Pulmonary artery endothelial cell (primary cell): ENCODE measurements at regions not wholly inside any gene's neighbourhood (a gene's known extent, or its start where the extent isn't known, plus 50 kb on each side); places are given as distances from the start of the nearest gene placed in this dataset.
"Not testable (repeated sequence)": the region's sequence is repeated elsewhere in the genome, so short reads cannot be mapped to it uniquely, and the experiment has no call there.

Experiments
- DNase-seq: peaks from one replicate; pipeline ENCODE4 v3.0.0-alpha.2; 2011; ENCODE audit warnings: low read depth, low spot score

DNA sequence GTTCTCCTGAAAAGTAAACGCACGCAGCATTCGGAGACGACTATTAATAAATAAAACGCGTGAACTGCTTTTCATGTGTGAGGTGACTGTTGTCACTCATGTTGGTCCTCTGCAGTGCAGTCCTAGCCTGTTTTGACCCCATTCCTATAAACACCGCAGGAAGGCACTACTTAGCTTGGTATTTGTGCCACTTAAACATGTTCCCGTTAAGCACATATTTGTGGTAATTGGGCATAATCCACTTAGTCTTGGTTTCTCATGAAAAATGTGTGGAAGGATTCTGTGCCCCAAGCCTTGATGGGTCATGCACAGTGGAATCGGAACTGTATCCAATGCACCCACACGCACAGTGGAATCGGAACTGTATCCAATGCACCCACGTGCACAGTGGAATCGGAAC lies 313.9 kb downstream of the THBS2 start:
- no peak for DNase-seq

DNA sequence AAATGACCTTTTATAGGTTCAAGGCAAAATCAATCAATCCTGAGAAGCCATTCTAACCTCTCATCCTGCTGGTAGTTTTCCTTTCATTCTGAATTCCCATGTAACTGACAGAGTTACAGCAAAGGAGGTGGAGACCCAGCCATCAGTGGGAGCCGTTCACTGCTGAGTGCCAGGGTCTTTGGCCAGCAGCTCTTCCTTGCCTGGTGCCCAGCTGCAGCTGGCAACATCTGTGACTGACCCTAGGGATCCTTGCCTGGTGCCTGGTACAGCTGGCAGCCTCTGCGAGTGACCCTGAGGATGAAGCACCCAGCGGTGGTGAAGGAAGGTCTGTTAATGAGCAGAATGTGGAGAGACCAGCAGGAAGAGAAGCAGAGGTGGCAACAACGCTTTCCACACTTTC lies 314.6 kb downstream of the THBS2 start:
- DNase-seq, result no peak

- no peak for DNase-seq
Measured at GRCh38 chr6:168938546-168938945, 315.1 kb downstream of the THBS2 start.

DNA sequence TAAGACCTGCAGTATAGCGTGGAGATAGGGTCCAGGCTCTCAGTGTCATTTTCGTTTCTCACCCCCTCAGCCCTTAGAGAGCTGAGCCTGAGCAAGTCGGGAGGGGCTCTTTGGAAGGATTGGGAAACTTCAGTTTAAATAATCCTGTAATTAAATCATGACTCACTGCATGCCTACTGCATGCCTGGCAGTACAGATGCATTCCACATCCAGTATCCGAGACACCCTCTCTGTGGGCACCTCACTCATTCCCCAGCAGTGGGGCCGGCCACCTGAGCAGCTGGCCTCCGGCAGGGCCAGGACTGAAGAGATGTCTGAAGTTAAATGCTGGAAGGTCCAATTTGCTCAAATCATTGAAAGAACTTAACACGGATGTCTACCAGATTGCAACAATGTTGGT lies 316.6 kb downstream of the THBS2 start:
- no peak for DNase-seq

DNA sequence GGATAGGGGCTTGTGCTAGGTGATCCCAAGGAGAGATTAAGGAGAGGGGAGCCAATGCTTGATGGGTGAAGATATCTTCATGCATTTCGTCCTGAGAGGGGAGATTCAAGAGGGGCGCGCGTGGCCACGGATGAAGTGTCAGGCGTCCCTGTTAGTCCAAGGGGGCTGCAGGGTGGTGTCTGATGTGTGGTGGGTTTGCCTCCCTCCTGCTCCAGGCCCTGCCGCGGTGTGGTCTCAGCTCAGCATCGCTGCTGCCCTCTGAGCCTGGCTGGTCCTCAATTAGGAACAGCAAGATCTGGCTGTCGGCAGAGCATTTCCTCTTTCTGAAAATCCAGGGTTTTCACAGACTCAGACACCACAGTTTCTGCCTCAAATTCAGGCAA lies 318.0 kb downstream of the THBS2 start:
- no peak for DNase-seq

DNA sequence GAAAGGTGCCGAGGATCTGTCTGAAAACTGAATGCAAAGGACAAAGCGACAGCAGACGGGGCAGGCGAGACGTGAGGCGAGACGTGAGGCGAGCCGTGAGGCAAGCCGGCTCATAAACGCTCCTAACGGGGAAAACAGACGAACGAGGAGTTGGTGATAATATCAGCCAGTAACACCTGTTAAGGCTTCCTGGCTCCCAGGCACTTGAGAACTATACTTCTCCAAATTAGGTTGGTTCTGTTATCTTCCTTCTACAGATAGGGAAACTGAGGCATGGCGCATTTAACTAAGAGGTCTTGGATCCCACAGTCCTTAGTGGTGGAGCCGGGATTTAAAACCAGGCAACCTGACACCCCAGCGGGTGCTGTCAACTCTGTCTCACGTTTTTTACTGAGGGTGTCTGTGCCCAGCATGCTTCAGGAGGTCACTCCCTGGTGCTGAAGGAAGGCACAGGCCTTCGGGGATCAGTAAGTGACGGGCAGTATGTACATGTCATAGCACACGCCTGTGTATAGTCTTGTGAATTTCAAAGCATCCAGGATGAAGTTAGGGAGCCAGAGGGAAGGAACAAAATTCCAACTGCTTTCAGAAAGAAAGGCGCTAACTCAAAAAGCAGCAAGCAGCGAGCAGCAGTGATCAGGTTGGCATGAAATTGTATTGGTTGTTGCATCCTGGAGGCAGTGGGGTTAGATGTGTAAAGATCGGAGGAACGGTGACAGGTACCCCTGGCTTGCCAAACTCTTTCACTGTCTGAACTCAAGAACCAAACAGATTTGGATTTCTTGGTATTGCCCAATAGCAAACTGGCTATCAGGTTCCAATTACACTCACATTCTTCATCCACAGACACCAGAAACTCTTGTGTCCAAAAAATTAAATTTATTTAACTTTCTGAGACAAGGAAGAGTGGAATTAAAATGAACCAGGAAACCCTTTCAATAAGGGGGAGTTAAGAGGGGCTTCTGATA lies 318.7 kb downstream of the THBS2 start:
- DNase-seq, result no peak

GRCh38 chr6:168932171-168932570 lies 321.5 kb downstream of the THBS2 start:
- DNase-seq, result not testable (repeated sequence)

DNA sequence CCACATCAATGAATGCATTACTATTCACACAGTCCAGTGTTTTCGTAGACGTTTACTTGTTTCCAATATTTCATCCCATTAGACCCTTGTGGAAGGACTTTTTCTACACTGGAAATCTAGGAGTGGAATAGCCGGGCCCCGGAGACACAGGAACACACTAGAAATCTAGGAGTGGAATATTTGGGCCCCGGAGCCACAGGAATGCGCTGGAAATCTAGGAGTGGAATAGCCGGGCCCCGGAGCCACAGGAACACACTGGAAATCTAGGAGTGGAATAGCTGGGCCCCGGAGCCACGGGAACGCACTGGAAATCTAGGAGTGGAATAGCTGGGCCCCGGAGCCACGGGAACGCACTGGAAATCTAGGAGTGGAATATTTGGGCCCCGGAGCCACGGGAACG lies 322.6 kb downstream of the THBS2 start:
- not testable (repeated sequence) for DNase-seq

- no peak for DNase-seq
Measured at GRCh38 chr6:168929871-168930450, 323.7 kb downstream of the THBS2 start.

DNA sequence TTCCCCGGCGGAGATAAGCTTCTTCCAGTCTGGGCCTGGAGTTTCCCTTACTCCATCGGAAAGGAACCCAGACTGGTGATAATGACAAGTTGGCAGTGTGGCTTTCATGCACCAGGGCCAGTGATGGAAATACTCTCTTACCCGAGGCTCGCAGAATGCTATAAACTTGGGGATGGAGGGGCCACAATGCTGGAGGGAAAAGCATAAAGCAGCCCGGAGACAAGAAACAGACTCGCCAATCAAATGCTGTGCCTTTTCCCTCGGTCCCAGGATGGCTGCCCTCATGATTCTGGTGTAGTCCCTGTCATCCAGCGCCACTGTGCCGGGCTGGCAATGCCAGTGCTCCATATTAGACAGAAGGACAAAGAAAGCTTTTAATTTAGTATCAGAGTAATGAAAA lies 325.6 kb downstream of the THBS2 start:
- no peak for DNase-seq

DNA sequence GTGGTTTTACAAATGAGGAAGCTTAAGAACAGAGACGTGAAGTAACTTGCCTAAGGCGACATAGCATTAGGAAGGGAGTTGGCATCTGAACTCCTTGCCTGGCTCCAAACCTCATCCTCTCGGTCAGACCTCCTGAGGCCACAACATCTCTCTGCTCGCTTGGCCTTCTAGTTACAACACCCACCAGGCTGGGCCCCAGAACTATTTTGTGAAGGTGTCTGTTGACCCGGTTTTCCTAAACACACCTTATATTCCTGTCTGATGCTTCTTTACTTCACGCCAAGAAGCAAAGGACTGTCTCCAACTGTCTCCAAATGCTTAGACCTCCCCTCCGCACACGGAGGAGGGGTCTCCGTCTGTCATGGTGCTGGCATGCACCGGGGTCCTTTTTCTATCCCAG lies 326.6 kb downstream of the THBS2 start:
- no peak for DNase-seq

DNA sequence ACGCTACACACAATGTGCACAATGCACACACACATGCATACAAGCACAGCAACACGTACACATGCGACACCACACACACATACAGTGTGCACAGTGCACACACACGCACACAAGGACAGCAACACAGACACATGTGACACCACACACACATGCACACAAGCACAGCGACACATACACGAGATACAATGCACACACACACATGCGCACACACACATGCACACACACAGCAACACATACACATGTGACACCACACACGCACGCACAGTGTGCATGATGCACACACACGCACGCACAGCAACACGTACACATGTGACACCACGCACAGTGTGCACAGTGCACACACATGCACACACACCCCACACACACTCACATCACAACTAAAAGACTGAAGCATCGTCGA lies 327.3 kb downstream of the THBS2 start:
- no peak for DNase-seq

GRCh38 chr6:168925671-168926070 lies 328.0 kb downstream of the THBS2 start:
- DNase-seq, result no peak

DNA sequence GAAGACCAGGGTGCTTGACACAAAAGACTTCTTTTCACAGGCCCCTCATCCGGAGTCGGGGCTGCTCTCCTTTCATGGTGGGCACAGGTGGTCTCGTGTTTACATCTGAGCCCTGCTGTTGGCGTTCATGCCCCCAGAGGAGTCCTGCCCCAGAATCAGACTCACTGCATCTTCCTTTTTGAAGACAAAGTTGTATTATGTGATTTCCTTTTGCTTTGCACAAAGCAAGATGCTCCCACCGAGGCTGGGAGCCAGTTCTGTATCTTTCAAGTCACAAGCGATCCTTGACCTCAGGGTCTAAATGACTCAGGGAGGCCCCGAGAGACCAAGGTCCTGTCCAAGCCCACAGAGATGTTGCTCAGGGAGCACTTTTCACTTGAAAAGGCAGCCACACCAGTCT lies 330.5 kb downstream of the THBS2 start:
- DNase-seq, result no peak

- DNase-seq, result no peak
Measured at GRCh38 chr6:168922436-168922835, 331.2 kb downstream of the THBS2 start.

DNA sequence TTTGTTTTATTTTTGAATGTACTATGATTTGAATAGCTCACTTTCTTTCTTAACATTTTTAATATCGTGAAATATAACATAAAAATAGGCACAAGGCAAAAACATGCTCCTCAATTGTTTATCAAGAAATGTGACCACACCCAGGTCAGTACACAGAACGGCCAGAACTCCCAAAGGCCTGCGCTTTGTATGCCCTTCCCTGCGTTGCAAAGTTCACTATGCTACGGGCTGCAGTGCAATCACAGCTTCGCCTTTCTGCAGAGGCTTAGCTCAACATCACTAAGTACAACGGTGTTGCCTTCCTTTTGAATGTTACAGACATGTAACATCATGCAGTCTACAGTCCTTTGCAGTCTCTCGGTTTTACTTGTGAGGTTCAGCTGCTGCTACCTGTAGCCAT lies 333.4 kb downstream of the THBS2 start:
- DNase-seq, result no peak

DNA sequence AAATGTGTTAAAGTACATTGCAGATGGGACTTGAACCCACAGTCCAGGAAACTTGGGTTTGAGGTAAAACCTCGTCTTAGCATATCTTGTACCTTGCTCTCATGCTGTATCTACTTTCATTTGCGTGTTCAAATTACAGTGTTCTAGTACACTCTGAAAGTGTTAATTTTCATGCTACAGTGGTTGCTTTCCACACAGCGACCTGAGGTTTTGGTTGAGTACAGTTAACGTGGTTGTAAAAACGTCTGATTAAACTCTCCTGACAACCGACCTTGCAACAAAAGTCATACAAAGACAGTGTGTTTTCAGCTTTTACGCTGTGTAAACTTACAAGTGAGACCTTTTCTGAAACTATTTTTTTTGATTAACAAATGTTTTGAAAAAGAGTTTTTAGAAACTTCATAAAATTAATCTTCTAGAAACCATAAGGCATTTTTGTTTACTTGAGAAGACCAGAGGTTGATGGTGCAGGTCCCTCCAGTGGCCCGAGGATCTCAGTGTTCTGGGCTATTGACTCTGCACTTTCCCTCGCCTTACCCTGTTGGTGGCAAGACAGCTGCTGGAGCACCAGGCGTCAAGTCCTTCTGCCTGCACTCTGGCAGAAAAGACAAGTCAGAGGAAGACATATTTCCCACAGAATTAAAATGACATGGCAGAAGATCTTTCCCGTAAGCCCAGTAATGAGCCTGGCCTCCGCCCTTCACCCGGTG lies 334.0 kb downstream of the THBS2 start:
- no peak for DNase-seq

- no peak for DNase-seq
Measured at GRCh38 chr6:168916576-168917211, 337.0 kb downstream of the THBS2 start.

DNA sequence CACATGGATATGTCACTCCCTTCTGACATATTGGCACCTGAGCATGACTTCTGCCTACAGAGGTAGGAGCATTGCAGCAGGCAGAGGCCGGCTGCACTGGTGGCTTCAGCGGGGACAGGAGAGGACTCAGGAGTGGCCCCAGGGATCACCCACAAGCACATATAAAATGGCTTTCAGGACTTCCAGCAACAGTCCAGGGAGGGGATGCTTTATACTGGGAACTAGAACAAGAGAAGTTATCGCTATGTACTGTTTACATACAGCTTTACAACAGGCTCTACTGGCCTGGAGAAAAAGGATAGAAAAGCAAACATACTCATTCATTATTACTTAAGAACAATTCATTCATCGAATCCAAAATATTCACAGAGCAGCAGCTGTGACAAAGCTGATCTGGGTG lies 337.8 kb downstream of the THBS2 start:
- no peak for DNase-seq

GRCh38 chr6:168915242-168915641 lies 338.4 kb downstream of the THBS2 start:
- no peak for DNase-seq

DNA sequence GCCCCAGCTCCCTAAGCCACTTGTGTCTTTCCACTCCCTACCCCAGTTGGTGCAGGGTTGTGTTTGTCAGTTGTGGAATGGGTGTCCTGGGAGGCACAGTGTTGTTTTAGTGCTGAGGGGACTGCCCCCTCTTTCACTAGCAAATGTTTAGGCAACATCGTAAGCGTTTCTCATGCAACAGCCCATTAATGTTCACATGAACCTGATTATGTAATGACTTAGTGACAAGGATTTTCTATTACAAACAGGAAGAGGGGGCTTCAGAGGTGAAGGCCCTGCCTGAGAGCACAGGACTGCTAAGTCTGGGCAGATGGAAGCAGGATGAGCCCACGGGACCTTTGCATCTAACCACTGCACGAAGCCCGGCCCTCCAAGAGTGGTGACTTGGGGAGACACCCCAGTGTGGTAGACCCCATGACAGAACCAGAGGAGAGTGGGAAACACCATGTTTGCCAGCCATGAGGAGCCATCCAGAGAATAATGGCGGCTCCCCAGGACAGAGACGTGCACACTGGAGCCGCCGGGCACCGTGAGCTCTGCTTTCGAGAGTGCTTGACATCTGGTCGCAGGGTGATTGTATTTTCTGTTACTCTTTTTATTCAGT lies 339.7 kb downstream of the THBS2 start:
- no peak for DNase-seq
